ENCODE measurements at regions not wholly inside any gene's neighbourhood (a gene's known extent, or its start where the extent isn't known, plus 50 kb on each side); places are given as distances from the start of the nearest gene placed in this dataset.

- TF ChIP-seq POLR2A (IDR thresholded peaks at IDR 0.05) (no peak), CTCF (IDR thresholded peaks at IDR 0.05) (no peak)
These were observed 59.4 kb upstream of the MKI67 start for GRCh38 chr10:128185627-128186026.
